ENCODE measurements at regions not wholly inside any gene's neighbourhood (a gene's known extent, or its start where the extent isn't known, plus 50 kb on each side); places are given as distances from the start of the nearest gene placed in this dataset.

DNA sequence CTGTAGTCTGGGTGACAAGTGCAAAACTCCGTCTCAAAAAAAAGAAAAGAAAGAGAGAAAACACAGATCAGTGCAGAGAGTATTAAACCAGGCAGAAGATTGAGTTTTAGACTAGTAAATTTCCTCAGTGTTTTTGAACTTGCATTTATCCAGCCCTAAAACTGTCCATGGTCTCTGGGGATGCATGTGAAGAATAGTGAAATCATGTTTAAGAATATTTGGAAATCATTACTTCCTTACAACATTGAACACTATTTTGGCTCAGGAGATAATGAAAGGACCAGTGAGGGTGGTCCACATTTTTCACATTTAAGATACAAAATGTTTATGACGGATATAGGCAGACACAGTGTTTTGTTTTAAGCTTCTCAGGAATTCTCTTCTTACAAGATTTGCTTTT, 195.8 kb upstream of the RASGEF1B start:
- intact Hi-C loops (cut with micrococcal nuclease) = no loop called here
- no peak for TF ChIP-seq EZH2 (IDR thresholded peaks at IDR 0.05; ENCODE audit: borderline replicate concordance, insufficient read depth, low read depth, low read length, poor library complexity, severe bottlenecking)
- TF ChIP-seq, protein P1, sequence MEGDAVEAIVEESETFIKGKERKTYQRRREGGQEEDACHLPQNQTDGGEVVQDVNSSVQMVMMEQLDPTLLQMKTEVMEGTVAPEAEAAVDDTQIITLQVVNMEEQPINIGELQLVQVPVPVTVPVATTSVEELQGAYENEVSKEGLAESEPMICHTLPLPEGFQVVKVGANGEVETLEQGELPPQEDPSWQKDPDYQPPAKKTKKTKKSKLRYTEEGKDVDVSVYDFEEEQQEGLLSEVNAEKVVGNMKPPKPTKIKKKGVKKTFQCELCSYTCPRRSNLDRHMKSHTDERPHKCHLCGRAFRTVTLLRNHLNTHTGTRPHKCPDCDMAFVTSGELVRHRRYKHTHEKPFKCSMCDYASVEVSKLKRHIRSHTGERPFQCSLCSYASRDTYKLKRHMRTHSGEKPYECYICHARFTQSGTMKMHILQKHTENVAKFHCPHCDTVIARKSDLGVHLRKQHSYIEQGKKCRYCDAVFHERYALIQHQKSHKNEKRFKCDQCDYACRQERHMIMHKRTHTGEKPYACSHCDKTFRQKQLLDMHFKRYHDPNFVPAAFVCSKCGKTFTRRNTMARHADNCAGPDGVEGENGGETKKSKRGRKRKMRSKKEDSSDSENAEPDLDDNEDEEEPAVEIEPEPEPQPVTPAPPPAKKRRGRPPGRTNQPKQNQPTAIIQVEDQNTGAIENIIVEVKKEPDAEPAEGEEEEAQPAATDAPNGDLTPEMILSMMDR (IDR thresholded peaks at IDR 0.05) = no peak
- no CpG with 5 or more reads among the region's 2 CpGs for WGBS (ENCODE audit: insufficient coverage)
- H3K4me3 ChIP-seq (ENCODE audit: control extremely low read depth in 1 of 5, extremely low read depth in 1 of 5, insufficient read depth in 1 of 5, low read depth in 2 of 5, low read length in 4 of 5) = no peak overlapping the region
- Mint-ChIP-seq H3K27me3 (no peaks in the 10 kb centered on the region), H3K4me1 (no peaks in the 10 kb centered on the region), H3K4me3 (no peak overlapping the region), H3K9me3 (ENCODE audit: insufficient read depth) (no peaks in the 10 kb centered on the region), H3K27ac (no peak overlapping the region)
- no peak overlapping the region for H3K4me2 ChIP-seq (replicated peaks; ENCODE audit: low read depth, low read length, poor library complexity, severe bottlenecking)
- CTCF ChIA-PET = no interaction called here
- H3K27me3 ChIP-seq (replicated peaks in 1 of 4; ENCODE audit: control extremely low read depth in 1 of 4, control insufficient read depth in 3 of 4, insufficient read depth in 4 of 4, low read length in 3 of 4) = no peaks in the 10 kb centered on the region
- H3K9ac ChIP-seq (ENCODE audit: low read length) = no peak overlapping the region
- H3K79me2 ChIP-seq (ENCODE audit: control insufficient read depth, insufficient read depth, low read length) = no peaks in the 10 kb centered on the region
- H3K9me3 ChIP-seq (ENCODE audit: control extremely low read depth in 1 of 3, control insufficient read depth in 2 of 3, insufficient read depth in 1 of 3, low read length in 2 of 3) = no peaks in the 10 kb centered on the region
- H3K4me1 ChIP-seq (ENCODE audit: control insufficient read depth in 2 of 2, insufficient read depth in 2 of 2, low read length in 2 of 2) = no peaks in the 10 kb centered on the region
- H4K20me1 ChIP-seq (ENCODE audit: control insufficient read depth, insufficient read depth, low read length, poor library complexity, severe bottlenecking) = no peaks in the 10 kb centered on the region
- no peak for DNase-seq
- POLR2A ChIA-PET = interaction anchor here (0.7 kb wide), 1 partner anchor 46 kb away, joined by 3 read pairs; no protein-coding TSS in a partner anchor
- no peak for ATAC-seq (ENCODE audit: low read depth)
- H3K27ac ChIP-seq (ENCODE audit: low read length in 2 of 2) = no peak overlapping the region
- H2AFZ ChIP-seq (ENCODE audit: insufficient read depth, low read depth, low read length, poor library complexity, severe bottlenecking) = no peak overlapping the region
- H3K36me3 ChIP-seq (replicated peaks in 1 of 2; ENCODE audit: control extremely low read depth in 1 of 2, control insufficient read depth in 1 of 2, extremely low read depth in 1 of 2, insufficient read depth in 2 of 2, low read length in 1 of 2) = no peaks in the 10 kb centered on the region

DNA sequence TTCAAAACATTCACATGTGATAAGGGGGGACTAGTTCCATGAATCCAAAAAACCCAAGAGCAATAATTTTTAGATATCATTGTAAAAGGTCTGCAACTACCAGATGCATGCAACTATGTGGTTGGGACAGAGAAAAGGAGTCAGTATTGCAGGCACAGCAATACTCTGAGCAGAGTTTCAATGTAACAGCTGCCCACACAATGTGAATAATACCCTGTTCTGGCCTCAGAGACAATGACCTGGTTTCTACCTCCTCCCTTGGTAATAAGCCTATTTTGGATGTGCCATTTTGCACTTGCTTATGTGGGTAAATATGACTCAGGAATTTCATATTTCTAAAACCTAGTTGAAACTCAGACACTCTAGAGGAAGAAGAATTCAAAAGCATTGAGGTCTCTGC, 194.8 kb upstream of the RASGEF1B start:
- no peak overlapping the region for H3K9ac ChIP-seq (ENCODE audit: low read length)
- no peak overlapping the region for H3K4me3 ChIP-seq (ENCODE audit: control extremely low read depth in 1 of 5, extremely low read depth in 1 of 5, insufficient read depth in 1 of 5, low read depth in 2 of 5, low read length in 4 of 5)
- H3K4me2 ChIP-seq (replicated peaks; ENCODE audit: low read depth, low read length, poor library complexity, severe bottlenecking) = no peak overlapping the region
- no peaks in the 10 kb centered on the region for H4K20me1 ChIP-seq (ENCODE audit: control insufficient read depth, insufficient read depth, low read length, poor library complexity, severe bottlenecking)
- Mint-ChIP-seq H3K4me1 (no peaks in the 10 kb centered on the region), H3K9me3 (ENCODE audit: insufficient read depth) (no peaks in the 10 kb centered on the region), H3K27ac (no peak overlapping the region), H3K4me3 (no peak overlapping the region), H3K27me3 (no peaks in the 10 kb centered on the region)
- no peak for DNase-seq
- H3K36me3 ChIP-seq (replicated peaks in 1 of 2; ENCODE audit: control extremely low read depth in 1 of 2, control insufficient read depth in 1 of 2, extremely low read depth in 1 of 2, insufficient read depth in 2 of 2, low read length in 1 of 2) = no peaks in the 10 kb centered on the region
- H3K27me3 ChIP-seq (replicated peaks in 1 of 4; ENCODE audit: control extremely low read depth in 1 of 4, control insufficient read depth in 3 of 4, insufficient read depth in 4 of 4, low read length in 3 of 4) = no peaks in the 10 kb centered on the region
- H3K9me3 ChIP-seq (ENCODE audit: control extremely low read depth in 1 of 3, control insufficient read depth in 2 of 3, insufficient read depth in 1 of 3, low read length in 2 of 3) = no peaks in the 10 kb centered on the region
- ChIA-PET CTCF (interaction anchor here (1.3 kb wide), 1 partner anchor 199 kb away, joined by 3 read pairs; no protein-coding TSS in a partner anchor), POLR2A (no interaction called here)
- H2AFZ ChIP-seq (ENCODE audit: insufficient read depth, low read depth, low read length, poor library complexity, severe bottlenecking) = no peak overlapping the region
- no peak for ATAC-seq (ENCODE audit: low read depth)
- TF ChIP-seq, protein P1 (IDR thresholded peaks at IDR 0.05) = no peak
- no peak for TF ChIP-seq EZH2 (IDR thresholded peaks at IDR 0.05; ENCODE audit: borderline replicate concordance, insufficient read depth, low read depth, low read length, poor library complexity, severe bottlenecking)
- intact Hi-C loops (cut with micrococcal nuclease) = no loop called here
- H3K4me1 ChIP-seq (ENCODE audit: control insufficient read depth in 2 of 2, insufficient read depth in 2 of 2, low read length in 2 of 2) = no peaks in the 10 kb centered on the region
- no peaks in the 10 kb centered on the region for H3K79me2 ChIP-seq (ENCODE audit: control insufficient read depth, insufficient read depth, low read length)
- H3K27ac ChIP-seq (ENCODE audit: low read length in 2 of 2) = no peak overlapping the region
